ENCODE measurements at regions not wholly inside any gene's neighbourhood (a gene's known extent, or its start where the extent isn't known, plus 50 kb on each side); places are given as distances from the start of the nearest gene placed in this dataset.

DNA sequence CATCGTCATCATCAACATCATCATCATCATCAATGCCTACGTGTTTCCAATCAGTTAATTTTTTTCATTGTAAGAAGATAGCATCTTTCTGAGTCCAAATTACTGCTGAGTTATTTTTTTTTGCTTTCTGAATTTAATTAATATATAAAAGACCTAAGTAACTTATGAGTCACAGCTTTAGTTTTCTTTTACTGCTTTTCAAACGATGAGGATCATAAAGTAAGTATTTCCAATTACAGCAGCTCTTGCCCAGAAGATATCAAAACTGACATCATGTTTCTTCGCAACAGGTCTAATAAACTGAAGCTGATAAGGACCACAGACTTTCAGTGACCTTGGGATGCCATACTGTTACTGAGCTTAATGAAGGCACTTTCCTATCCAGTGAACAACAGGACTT lies 442.2 kb downstream of the DSEL start:
- no peak for DNase-seq
- intact Hi-C loops (cut with DNase I): no loop called here

DNA sequence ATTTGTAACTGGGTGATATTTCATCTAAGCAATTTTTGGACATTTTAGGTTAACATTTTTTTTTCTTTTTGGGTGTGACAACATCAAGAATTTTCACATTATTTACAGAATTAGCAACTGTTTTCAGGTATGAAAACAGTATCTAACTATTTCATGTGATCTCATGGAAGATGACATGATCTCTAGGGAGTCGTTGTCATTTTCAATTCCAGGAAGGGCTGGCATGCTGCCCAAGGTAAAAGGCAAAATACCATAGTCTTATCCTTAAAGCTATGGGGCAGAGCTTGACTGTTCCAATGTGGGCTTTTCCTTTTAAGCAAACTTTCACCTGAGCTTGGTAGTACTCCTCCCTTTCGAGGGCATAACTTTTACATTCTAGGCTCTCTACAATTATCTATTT lies 443.7 kb downstream of the DSEL start:
- DNase-seq: no peak
- intact Hi-C loops (cut with DNase I): no loop called here

DNA sequence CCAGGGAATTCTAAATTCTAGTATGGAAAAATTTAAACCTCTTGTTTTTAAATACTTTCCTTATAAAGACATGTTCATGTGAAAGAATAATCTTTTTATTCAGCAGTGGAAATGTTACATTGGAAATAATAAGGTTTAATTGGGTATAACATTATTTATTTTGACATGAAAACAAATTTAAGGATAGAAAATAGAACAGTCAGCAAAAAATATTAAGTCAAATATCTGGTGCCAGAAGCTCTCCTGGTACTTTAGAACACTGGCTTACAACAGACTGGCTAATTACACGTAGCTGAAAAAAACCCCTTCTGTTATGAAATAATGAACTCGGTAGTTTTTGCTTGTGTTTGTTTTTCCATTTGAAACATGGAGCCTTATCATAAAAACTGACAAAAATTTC lies 447.9 kb downstream of the DSEL start:
- intact Hi-C loops (cut with DNase I): no loop called here
- no peak for DNase-seq

DNA sequence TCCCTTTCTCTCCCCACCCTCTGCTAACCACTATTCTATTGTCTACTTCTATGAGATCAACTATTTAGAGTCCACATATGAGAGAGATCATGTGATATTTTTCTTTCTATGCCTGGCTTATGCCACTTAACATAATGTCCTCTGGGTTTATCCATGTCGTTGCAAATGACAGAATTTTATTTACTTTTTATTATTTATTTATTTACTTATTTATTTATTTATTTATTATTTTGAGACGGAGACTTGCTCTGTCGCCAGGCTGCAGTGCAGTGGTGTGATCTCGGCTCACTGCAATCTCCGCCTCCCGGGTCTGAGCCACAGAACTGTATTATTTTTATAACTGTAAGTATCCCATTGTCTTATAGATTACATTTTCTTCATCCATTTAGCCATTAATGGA lies 443.4 kb upstream of the CDH19 start:
- peak in 1 of 10 donors; percentile 71 for DNase-seq
- intact Hi-C loops (cut with DNase I): no loop called here

DNA sequence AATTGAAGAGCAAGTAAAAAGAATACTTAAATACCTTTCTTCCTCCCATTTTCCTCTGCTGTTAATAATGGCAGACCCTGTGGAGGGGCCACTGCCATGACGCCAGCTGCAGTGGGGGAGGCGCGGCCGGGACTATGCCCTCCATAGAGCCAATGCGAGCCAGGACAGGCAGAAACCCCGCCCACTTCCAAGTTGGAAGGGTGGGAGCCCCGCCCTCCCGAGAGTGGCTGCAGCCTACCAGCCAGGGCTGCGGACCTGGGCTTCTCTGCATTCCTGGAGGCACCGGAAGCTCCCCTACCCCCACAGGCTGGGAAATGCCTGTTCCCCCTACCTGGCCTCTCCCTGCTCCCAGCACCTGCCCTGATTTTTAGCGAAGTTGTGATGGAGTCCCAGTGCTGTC lies 439.4 kb upstream of the CDH19 start:
- peak in 2 of 10 donors; percentile 55 to 62 for DNase-seq
- intact Hi-C loops (cut with DNase I): no loop called here

DNA sequence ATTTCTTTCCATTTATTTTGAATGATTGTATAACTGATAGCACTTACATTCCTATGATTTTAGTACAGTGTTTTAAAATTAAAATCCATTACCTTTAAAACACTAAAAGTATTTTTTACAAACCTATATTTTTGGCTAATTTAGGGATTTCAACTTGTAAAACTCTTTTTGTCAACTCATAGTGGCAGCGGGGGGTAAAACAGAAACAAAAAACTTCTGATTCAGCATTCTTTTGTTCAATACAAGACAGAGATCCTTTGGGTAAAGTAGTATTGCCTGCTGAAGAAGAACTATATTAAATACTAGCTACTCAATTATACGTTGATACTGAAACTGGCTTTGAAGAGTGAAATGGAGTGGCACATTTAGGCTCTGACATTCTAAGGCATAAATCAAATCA lies 437.4 kb upstream of the CDH19 start:
- no peak for DNase-seq
- intact Hi-C loops (cut with DNase I): no loop called here

DNA sequence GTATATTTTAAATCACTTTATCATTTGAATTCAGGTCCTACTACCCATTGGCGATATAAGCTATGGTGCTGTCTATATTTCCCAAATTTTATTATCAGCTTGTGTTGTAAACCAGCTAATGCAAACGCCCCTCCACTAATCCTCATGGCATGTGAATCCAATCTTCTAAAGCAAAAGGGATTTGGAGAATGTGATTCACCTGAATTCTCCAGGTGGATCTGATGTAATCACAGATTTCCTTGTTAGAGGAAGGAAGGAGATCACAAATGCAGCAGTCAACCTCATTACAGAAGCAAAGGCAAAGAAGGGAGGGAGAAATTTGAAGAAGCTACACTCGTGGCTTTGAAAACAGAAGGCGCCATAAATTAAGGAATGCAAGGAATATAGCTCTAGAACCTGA lies 431.1 kb upstream of the CDH19 start:
- no peak for DNase-seq
- intact Hi-C loops (cut with DNase I): no loop called here

DNA sequence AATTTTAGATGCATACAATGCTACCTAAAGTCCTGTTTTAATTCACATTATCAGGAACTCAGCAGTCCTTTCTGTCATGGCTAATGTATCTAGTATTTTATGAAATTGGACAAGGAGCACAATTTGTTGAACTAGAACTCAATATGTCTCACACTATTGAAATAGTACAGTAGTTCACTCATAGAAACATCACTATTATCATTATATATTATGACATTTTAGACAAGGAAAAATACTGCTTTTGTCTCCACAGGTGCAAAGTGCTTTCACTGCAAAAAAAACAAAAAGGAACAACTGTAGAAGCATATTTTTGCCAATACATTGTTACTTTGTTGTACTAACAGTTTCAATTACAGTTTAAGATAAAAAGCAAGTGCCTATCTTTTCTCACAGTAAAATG lies 419.2 kb upstream of the CDH19 start:
- intact Hi-C loops (cut with DNase I): no loop called here
- no peak for DNase-seq

DNA sequence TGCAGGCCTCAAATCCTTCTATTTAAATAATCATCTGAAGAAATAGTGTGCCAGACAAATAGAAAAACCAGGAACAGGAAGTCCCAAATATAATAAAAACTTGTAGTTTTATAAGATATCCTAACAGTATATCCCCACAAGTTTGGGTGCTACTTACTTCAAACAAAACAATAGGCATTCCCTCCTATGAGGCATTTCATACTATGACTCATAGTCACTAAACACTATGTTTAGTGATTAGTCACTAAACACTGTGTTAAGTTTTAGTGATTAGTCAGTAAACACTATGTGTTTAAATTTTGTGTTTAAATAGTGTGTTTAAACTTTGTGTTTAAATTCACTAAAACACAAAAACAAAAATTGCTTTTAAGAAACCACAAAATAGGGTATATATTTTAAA lies 407.0 kb upstream of the CDH19 start:
- intact Hi-C loops (cut with DNase I): no loop called here
- no peak for DNase-seq

DNA sequence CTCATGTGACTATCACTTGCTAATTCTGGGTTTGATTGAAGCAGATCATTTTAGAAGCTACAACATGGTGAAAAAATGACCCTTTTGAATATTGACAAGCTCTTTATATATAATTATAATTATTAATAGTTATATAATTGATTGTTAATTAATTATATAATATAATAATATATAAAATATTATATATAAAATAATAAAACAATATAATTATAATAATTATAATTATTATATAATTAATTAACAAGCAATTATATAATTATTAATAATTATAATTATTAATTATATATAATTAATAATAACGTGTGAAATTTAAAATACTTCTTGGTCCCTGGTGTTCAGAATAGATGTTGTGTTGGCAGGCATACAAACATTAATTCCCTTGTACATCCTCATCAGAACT lies 404.1 kb upstream of the CDH19 start:
- intact Hi-C loops (cut with DNase I): no loop called here
- DNase-seq: no peak

DNA sequence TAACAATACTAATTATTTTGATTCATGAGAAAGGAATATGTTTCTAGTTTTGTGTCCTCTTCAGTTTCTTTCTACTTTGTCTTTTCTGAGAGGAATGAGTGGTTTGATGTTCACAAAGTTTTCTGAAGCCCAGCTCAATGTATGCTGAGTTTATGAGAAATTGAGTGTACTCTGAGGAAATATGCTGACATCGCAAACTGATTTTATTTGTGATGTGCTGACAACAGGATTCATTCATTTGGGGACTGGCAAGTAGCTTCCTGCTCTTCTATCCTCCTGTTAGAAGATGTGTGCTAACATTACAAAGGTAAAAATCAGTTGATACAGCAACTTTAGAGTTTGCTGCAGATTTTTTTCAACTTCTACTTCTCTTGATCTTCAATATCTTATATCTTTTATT lies 403.2 kb upstream of the CDH19 start:
- intact Hi-C loops (cut with DNase I): no loop called here
- no peak for DNase-seq

DNA sequence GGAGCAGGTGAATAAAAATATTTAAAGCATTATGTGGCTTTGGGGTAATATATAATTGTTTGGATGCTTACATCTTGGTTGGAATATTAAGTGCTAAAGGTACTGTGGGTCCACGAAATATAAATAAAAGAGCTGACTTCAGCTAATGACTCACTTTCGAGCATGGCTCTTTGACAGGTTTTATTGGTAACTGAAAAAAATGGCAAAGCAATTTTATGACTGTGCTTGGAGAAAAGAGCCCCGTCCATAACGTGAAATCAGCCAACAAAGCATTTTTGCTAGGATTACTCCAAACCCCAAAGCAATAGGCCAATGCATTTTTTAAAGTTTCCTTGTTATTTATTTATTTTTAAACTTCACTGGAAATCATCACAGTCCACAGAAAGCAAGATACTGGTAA lies 397.2 kb upstream of the CDH19 start:
- intact Hi-C loops (cut with DNase I): no loop called here
- DNase-seq: no peak

DNA sequence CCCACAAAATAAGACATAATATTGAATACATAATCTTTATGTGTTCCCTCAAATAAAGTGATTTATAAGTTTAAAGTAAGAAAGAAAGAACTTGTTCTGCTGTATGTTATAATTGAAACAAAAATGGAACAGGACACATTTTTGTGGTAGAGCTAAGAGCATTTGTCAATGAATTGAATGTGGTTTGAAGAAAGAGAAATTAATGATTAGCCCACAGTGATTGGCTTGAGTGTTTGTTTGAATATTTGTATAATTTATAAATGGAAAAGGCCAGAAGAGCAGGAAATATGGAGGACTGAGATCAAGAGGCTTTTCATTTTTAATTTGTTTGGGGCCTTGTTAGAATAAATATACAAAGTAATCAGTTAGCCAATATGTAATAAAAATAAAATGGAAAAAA lies 395.1 kb upstream of the CDH19 start:
- intact Hi-C loops (cut with DNase I): no loop called here
- no peak for DNase-seq

DNA sequence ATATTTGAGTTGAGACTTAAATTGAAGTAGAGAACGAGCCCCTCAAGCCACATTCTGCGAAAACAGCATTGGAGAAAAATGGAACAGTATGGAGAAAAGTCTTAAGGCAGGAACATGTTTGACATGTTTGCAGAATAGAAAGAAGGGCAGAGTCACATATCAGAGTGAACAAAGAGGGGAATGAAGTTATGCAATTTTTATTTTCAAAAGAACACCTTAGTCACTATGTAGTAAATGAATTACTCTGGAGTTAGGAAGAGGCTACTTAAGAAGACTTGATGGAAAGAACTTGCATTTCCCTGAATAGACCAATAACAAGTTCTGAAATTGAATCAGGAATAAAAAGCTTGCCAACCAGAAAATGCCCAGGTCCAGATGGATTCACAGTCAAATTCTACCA lies 391.4 kb upstream of the CDH19 start:
- DNase-seq: no peak
- intact Hi-C loops (cut with DNase I): no loop called here

DNA sequence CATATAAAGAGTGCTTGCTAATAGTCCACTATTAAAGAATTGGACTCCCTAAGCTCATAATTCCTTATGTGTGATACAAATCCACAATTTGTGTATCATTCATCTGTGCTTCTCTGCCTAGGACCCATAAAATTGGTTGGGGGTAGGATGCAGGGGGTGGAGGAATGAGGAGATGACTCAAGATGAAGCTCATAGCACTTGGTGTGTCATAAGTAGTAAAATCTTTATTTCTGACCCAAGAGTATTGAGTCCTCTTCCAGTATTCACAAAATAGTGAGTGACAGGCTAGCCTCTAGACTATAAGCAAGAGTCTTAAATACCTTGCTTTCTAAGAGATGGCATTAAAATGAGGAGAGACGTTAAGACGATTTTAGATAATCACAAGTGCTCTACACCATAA lies 390.9 kb upstream of the CDH19 start:
- intact Hi-C loops (cut with DNase I): no loop called here
- DNase-seq: no peak

DNA sequence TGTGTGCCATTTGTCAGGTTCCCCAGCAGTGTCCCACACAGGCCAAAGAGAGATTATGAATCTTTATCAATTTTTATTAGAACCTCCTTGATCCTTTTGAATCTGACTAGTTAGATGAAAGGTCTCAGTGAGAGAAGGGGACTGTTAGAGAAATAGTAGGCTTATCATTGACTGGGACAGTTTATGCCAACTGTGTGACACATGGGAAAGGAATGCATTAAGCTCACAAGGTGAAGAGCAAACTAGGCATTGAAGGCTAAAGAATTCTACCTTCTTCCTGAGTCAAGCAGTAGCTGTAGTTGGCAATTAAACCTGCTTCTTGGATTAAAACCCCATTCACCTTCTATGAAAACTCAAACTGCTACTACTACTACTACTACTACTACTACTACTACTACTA lies 389.6 kb upstream of the CDH19 start:
- DNase-seq: no peak
- intact Hi-C loops (cut with DNase I): no loop called here

DNA sequence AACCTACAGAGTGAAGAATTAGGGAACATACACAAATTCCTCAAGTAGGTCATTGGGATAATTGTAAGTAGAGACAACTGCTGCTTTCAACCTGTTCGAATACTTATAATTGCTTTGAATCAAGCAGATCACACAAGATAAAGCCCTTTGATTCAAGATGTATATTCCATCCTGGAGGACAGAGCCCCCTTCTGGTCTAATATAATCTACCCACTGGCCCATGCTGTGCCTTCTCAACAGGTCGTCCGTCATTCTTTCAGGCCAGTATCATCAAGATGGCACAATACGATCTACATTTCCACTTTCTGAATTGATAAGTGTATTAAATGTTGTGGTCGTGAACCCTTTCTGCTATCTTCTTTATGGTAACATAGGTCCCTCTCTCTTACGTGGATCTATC lies 387.0 kb upstream of the CDH19 start:
- intact Hi-C loops (cut with DNase I): no loop called here
- no peak for DNase-seq

DNA sequence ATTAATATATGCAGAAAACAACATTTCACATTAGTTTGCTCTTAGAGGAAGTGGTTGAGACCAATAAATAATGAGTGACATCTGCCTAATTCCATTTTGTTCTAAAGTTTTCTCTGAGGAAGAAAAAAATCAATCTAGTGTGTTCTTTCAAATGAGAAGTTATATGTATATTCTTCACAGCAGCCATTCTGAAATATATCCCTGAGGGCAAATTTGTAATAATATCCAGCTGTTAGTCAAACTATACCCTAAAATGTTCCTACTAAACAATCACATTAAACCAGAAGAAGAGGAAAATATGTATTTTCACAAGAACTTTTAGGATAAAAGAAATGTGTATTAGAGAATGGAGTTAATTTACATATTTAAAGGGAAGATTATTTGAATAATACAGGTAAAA lies 375.1 kb upstream of the CDH19 start:
- no peak for DNase-seq
- intact Hi-C loops (cut with DNase I): no loop called here

DNA sequence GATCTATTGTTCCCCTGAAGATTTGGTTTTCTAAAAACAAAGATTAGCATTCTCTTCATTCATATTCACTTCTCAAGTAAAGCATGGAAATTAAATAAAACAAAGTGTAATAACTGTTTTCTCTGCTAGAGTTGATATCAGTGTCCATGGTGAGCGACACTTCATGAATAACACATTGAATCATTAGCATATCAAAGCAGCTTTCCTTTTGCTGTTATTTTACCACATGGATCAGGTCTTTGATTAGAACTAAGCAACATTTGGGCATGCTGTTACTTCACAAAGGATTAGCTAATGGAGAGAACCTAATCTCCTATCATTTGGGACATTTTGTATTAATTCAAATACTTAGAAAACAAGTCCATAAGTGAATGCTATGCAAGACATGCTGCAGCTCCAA lies 368.8 kb upstream of the CDH19 start:
- no peak for DNase-seq
- intact Hi-C loops (cut with DNase I): no loop called here

DNA sequence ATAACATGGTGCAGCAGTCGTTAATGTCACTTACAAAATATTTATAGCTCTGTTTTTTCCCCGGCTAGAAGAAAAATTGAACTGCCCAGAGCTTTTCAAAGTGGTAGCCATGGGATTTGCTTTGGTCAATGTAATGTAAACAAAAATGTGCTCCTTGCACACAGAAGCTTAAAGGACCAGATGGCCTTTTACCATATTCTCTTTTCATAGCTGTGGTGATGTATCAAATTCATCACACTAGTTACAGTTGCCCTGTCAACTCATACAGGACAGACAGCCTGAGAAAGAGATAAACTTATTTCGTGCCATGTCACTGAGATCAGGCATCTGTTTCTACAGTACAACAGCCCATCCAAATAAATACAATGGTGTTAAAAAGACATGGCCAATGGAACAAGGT lies 368.1 kb upstream of the CDH19 start:
- intact Hi-C loops (cut with DNase I): no loop called here
- DNase-seq: no peak

DNA sequence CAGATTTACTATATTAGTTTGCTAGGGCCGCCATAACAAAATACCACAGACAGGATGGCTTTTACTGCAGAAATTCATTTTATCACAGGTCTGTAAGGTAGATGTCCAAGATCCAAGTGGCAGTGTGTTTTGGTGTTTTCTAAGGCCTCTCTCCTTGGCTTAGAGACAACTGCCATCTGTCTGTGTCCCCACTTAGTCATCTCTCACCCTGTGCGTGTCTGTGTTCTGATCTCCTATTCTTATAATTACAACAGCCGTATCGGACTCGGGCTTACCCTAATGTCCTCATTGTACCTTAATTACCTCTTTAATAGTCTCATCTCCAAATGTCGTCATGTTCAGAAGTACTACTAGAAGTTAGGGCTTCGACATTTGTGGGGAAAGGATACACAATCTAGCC lies 362.3 kb upstream of the CDH19 start:
- DNase-seq: no peak
- intact Hi-C loops (cut with DNase I): no loop called here

DNA sequence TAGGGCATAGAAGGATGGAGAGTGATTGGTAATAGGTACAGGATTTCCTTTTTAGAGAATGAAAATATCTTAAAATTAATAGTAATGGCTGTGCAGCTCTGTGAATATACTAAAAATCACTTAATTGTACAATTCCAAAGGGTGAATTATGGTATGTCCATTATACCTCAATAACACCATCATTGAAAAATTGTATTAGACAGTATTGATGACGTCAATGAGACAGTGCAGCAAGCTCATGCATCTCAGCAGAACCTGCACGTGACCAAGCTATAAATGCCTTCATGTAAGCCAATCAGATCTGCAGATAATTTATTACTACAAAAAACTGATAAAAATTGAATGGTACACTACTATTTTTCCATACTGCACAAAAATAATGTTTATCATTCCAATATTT lies 354.4 kb upstream of the CDH19 start:
- intact Hi-C loops (cut with DNase I): no loop called here
- no peak for DNase-seq

DNA sequence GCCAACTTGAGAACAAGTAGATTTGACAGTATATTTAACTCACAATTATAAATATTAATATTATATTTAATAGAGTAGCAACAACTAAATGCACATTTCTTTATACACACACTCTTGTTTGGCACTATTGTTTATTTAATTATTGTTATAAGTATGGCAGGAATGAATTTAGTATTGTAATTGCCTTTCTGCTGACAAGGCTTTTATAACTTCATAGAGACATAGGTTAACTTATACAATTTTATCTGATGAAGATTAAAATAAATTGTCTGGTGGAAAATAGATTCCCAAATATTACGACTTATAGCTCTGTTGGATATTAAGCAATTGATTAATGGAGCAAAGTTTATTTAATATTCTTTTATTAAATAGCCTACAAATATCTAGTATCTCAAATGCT lies 347.9 kb upstream of the CDH19 start:
- intact Hi-C loops (cut with DNase I): no loop called here
- DNase-seq: no peak

DNA sequence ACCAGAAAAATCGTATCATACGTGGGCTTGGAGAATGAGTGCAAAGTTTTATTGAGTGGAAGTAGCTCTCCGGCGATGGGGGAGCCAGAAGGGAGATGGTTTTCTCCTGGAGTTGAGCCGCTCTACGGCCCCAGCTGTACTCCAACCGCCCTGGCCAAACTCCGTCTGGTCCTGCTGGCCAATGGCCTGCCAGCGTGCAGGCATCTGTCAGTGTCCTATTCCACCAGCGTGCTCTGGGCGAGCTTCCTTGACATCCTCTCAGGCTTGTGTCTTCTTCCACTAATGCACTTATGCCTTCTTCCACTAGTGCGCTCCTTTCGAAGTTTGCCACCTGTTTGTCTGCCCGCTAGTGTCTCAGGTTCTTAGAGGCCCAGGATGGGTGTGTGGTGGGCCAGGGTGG lies 345.5 kb upstream of the CDH19 start:
- intact Hi-C loops (cut with DNase I): no loop called here
- peak in 1 of 10 donors; percentile 67 for DNase-seq
